Lower lobe of right lung (tissue), 2 donors: ENCODE measurements at regions not wholly inside any gene's neighbourhood (a gene's known extent, or its start where the extent isn't known, plus 50 kb on each side); places are given as distances from the start of the nearest gene placed in this dataset.
A peak's percentile ranks its signal among the peaks of the same experiment; 100 is the strongest.
"Not testable (repeated sequence)": the region's sequence is repeated elsewhere in the genome, so short reads cannot be mapped to it uniquely, and the experiment has no call there.

Experiments used
- ATAC-seq, 2 donors: fragments of 200-7000 bp; cut with Tn5 transposase; one replicate each; pipeline ENCODE4 v1.9.1; 2020 to 2022; ENCODE audit warnings: mild to moderate bottlenecking in 2 of 2, moderate library complexity in 2 of 2
- DNase-seq: peaks from one replicate; pipeline ENCODE4 v3.0.0-alpha.2; 2020
- H3K27ac ChIP-seq: fragments of 200-600 bp; one replicate; pipeline ENCODE4 v1.8.0; 2022
- H3K27me3 ChIP-seq: fragments of 200-600 bp; one replicate; pipeline ENCODE4 v1.8.0; 2022; ENCODE audit warnings: low read depth
- H3K36me3 ChIP-seq: fragments of 200-600 bp; one replicate; pipeline ENCODE4 v1.8.0; 2022; ENCODE audit warnings: mild to moderate bottlenecking
- H3K4me1 ChIP-seq: fragments of 200-600 bp; one replicate; pipeline ENCODE4 v1.8.0; 2022
- H3K4me3 ChIP-seq: fragments of 200-600 bp; one replicate; pipeline ENCODE4 v1.8.0; 2022; ENCODE audit warnings: mild to moderate bottlenecking
- H3K9me3 ChIP-seq: fragments of 200-600 bp; one replicate; pipeline ENCODE4 v1.8.0; 2022
- intact Hi-C: fragments of 100-400 bp; cut with DNase I; formaldehyde crosslinking; loops from one replicate; pipeline ENCODE4 v1.11.0; 2022
- TF ChIP-seq, protein P1 (sequence below): fragments of 200-600 bp; IDR thresholded peaks from one replicate; pipeline ENCODE4 v1.8.0; 2022; ENCODE audit warnings: antibody characterized with exemption, mild to moderate bottlenecking
- donor health status: DM: no; HTN: yes; CAD: no; lungs with severe emphysema.

- intact Hi-C loops = no loop called here
- H3K9me3 ChIP-seq = no peaks in the 10 kb centered on the region
- DNase-seq (no peak), ATAC-seq (peak in 1 of 2 donors; percentile 11)
- H3K27me3 ChIP-seq = no peaks in the 10 kb centered on the region
- H3K36me3 ChIP-seq = no peaks in the 10 kb centered on the region
- no peaks in the 10 kb centered on the region for H3K4me1 ChIP-seq
- TF ChIP-seq, protein P1, sequence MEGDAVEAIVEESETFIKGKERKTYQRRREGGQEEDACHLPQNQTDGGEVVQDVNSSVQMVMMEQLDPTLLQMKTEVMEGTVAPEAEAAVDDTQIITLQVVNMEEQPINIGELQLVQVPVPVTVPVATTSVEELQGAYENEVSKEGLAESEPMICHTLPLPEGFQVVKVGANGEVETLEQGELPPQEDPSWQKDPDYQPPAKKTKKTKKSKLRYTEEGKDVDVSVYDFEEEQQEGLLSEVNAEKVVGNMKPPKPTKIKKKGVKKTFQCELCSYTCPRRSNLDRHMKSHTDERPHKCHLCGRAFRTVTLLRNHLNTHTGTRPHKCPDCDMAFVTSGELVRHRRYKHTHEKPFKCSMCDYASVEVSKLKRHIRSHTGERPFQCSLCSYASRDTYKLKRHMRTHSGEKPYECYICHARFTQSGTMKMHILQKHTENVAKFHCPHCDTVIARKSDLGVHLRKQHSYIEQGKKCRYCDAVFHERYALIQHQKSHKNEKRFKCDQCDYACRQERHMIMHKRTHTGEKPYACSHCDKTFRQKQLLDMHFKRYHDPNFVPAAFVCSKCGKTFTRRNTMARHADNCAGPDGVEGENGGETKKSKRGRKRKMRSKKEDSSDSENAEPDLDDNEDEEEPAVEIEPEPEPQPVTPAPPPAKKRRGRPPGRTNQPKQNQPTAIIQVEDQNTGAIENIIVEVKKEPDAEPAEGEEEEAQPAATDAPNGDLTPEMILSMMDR = no peak
- no peak overlapping the region for H3K4me3 ChIP-seq
- no peak overlapping the region for H3K27ac ChIP-seq
These were observed 844.4 kb upstream of the CDH18 start for GRCh38 chr5:20832204-20833080.

DNA sequence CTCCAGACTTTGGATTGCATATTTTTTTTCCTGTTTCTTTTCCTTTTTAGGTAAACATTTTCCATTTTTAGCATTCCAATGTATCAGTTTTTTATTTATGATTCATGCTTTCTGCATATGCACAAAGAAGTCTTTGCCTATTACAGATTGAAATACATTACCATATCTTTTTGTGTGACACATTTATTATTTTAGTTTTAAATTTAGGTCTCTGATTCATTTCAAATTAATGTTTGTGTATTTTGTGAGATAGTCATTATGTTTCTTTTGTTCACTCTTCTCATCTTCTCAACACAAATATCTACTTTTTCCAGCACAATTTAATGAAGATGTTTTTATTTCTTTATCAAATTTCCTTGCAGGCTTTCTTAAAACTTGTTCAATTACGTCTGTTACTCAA is 838.0 kb upstream of the CDH18 start:
- H3K36me3 ChIP-seq, intact Hi-C loops, H3K4me3 ChIP-seq, DNase-seq, ATAC-seq, H3K27me3 ChIP-seq, H3K9me3 ChIP-seq, H3K4me1 ChIP-seq, H3K27ac ChIP-seq: not testable (repeated sequence)

DNA sequence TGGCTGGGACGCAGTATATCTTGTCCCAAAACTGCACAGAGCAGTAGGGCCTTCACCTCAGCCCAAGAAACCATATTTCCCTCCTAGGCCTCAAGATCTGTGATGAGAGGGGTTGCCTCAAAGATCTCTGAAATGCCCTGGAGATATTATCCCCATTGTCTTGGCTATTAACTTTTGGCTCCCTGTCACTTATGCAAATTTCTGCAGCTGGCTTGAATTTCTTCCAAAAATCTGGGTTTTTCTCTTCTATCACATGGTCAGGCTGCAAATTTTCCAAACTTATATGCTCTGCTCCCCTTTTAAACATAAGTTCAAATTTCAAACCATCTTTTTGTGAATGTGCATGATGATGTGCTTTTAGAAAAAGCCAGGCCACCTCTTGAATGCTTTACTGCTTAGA is 809.2 kb upstream of the CDH18 start:
- intact Hi-C loops, H3K36me3 ChIP-seq, H3K9me3 ChIP-seq, H3K27me3 ChIP-seq, H3K4me1 ChIP-seq, ATAC-seq, DNase-seq, H3K4me3 ChIP-seq, H3K27ac ChIP-seq: not testable (repeated sequence)

GRCh38 chr5:20784755-20785154 is 796.8 kb upstream of the CDH18 start:
- DNase-seq, H3K27ac ChIP-seq, ATAC-seq, H3K9me3 ChIP-seq, H3K4me3 ChIP-seq, intact Hi-C loops, H3K36me3 ChIP-seq, H3K4me1 ChIP-seq, H3K27me3 ChIP-seq: not testable (repeated sequence)

- H3K27me3 ChIP-seq, ATAC-seq, H3K9me3 ChIP-seq, H3K4me3 ChIP-seq, H3K4me1 ChIP-seq, H3K27ac ChIP-seq, intact Hi-C loops, H3K36me3 ChIP-seq, DNase-seq: not testable (repeated sequence)
These were observed 795.5 kb upstream of the CDH18 start for GRCh38 chr5:20783484-20783883.

DNA sequence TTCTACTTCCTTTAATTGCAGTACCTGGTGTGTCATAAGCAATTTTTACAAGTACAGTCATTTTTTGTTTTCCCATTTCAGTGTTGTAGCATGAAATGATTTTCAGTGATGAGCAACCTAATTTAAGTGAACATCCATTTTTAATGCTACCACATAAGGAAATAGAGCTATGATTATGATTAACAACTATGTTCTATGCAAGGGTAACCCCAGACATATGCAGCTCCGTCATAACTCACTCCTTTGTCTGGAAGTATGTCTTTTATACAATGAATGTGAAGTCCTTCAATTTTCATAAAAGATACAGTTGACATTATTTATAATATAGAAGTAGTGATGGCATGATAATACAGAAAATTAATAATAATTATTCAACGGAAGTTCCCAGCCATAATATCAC is 783.3 kb upstream of the CDH18 start:
- intact Hi-C loops, H3K27ac ChIP-seq, H3K9me3 ChIP-seq, H3K4me1 ChIP-seq, ATAC-seq, H3K36me3 ChIP-seq, H3K27me3 ChIP-seq, DNase-seq, H3K4me3 ChIP-seq: not testable (repeated sequence)

DNA sequence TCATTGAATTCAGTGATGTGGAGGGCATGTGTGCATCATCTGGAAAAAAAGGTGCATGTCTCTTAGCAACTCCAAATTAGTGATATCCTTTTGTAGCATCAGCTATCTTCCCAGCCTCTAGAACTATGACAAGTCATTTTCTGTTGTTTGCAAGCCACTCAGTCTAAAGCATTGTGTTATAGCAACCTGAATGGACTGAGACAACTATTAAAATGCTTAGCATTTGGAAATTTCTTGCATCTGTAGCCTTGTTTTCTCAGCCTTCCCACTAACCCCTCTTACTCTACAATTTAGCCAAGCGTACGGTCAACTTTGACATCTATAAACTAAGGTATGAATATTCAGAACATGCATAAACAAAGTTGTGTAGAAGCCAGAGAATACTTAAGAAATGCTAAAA is 777.1 kb upstream of the CDH18 start:
- H3K9me3 ChIP-seq, DNase-seq, H3K36me3 ChIP-seq, H3K4me1 ChIP-seq, intact Hi-C loops, H3K4me3 ChIP-seq, H3K27me3 ChIP-seq, ATAC-seq, H3K27ac ChIP-seq: not testable (repeated sequence)

DNA sequence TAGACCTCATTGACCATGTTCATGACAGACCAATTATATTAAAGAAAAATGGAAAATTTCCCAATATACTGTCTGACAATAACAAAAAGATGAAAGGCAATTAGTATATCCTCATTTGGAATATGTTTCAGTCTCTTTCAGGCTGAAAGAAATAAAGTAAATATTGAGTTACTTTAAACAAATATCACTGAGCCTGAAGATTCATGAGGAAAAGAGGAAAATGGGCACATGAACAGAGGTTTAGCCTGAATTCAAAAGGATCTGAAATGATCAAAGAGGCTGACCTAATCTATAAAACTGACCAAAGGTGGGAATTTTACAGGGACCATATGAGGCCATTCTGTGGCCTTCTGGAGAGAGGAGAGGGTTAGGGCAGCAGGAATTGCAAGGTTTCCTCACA is 771.5 kb upstream of the CDH18 start:
- H3K27ac ChIP-seq, DNase-seq, H3K27me3 ChIP-seq, H3K36me3 ChIP-seq, H3K9me3 ChIP-seq, intact Hi-C loops, H3K4me1 ChIP-seq, ATAC-seq, H3K4me3 ChIP-seq: not testable (repeated sequence)

GRCh38 chr5:20752179-20752578 is 764.2 kb upstream of the CDH18 start:
- ATAC-seq, DNase-seq, H3K4me3 ChIP-seq, H3K27ac ChIP-seq, intact Hi-C loops, H3K27me3 ChIP-seq, H3K4me1 ChIP-seq, H3K36me3 ChIP-seq, H3K9me3 ChIP-seq: not testable (repeated sequence)

- intact Hi-C loops, ATAC-seq, H3K9me3 ChIP-seq, H3K4me1 ChIP-seq, DNase-seq, H3K27ac ChIP-seq, H3K4me3 ChIP-seq, H3K27me3 ChIP-seq, H3K36me3 ChIP-seq: not testable (repeated sequence)
These were observed 747.7 kb upstream of the CDH18 start for GRCh38 chr5:20735715-20736114.

GRCh38 chr5:20732223-20732622 is 744.2 kb upstream of the CDH18 start:
- H3K27ac ChIP-seq, ATAC-seq, DNase-seq, intact Hi-C loops, H3K27me3 ChIP-seq, H3K9me3 ChIP-seq, H3K36me3 ChIP-seq, H3K4me3 ChIP-seq, H3K4me1 ChIP-seq: not testable (repeated sequence)

GRCh38 chr5:20721286-20721685 is 733.3 kb upstream of the CDH18 start:
- DNase-seq, H3K4me3 ChIP-seq, H3K27me3 ChIP-seq, intact Hi-C loops, H3K4me1 ChIP-seq, H3K36me3 ChIP-seq, H3K27ac ChIP-seq, H3K9me3 ChIP-seq, ATAC-seq: not testable (repeated sequence)

GRCh38 chr5:20711520-20712155 is 723.6 kb upstream of the CDH18 start:
- ATAC-seq, H3K27me3 ChIP-seq, intact Hi-C loops, H3K9me3 ChIP-seq, H3K4me3 ChIP-seq, DNase-seq, H3K36me3 ChIP-seq, H3K4me1 ChIP-seq, H3K27ac ChIP-seq: not testable (repeated sequence)
